ENCODE measurements at regions not wholly inside any gene's neighbourhood (a gene's known extent, or its start where the extent isn't known, plus 50 kb on each side); places are given as distances from the start of the nearest gene placed in this dataset.

GRCh38 chr9:23587903-23588302 is 238.1 kb downstream of the ELAVL2 start:
- in situ Hi-C loops (cut with HindIII; ENCODE audit: low sequenced_read_pairs): no loop called here
- no peak for DNase-seq (ENCODE audit: low spot score)

DNA sequence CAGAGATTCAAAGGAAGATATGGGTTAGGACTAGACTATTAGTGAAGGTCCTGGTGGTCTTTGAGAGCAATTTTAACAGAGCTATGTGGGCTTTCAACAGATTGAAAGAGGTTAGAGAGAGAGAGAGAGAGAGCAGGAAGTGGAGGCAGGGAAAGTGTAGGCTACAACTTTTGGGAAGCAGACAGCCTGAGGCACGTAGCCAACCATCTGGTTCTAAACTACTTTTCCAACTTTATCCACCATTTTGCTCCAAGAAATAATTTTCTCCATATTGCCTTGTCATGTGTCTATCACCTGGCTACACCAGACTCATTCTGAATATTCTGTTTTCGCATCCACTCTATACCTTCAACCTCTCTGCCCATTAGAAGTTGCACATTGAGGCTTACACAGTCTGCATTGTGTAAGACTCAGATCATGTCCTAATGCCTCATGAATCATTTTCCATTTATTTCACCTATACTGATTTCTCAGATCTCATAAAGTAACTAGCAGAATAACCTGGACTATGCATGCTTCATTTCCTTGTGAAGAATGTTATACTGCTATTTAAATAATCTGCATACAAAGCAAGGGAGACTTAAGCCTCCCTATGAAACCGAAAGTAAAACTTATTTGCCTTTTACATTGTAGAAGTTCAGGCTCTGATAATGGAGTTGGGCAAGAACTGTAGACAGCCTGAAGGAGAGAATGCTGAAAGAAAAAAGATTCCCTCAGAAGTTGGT is 235.6 kb downstream of the ELAVL2 start:
- DNase-seq (ENCODE audit: low spot score): no peak
- in situ Hi-C loops (cut with HindIII; ENCODE audit: low sequenced_read_pairs): no loop called here

- DNase-seq (ENCODE audit: low spot score): no peak
- in situ Hi-C loops (cut with HindIII; ENCODE audit: low sequenced_read_pairs): no loop called here
Observed at GRCh38 chr9:23594421-23594820, 231.6 kb downstream of the ELAVL2 start.

DNA sequence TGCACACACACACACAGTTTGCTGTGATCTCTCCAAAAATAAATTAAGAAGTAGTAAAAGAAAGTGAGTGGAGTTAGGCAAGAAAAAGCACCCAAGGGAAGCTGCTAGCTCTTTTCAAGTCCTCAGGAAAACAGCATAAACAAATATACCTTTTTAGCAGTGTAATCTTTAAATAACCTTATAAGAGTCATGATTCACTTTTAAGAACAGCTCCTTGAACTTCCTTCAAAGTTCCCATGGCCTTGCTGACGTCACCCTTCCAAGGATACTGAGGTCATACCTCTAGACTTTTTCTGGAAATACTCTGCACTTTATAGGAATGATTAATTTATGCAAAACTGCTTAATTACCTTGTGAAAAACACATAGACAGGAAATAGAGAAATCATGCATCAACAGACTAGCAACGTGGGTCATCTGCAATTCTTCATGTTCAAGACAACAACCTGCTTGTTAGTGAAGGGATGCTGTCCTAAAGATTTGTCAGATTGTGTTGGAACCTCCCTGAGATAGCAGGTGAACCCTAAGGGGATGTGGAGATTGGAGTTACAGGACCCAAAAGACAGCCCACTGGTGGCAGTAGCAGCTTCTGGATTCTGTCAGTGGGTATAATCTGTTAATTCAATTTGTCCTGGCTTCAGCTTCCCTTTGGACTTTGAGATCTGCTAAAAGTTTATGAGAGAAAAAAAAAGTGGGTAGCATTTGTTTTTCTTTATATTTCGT is 229.0 kb downstream of the ELAVL2 start:
- in situ Hi-C loops (cut with HindIII; ENCODE audit: low sequenced_read_pairs): no loop called here
- no peak for DNase-seq (ENCODE audit: low spot score)

DNA sequence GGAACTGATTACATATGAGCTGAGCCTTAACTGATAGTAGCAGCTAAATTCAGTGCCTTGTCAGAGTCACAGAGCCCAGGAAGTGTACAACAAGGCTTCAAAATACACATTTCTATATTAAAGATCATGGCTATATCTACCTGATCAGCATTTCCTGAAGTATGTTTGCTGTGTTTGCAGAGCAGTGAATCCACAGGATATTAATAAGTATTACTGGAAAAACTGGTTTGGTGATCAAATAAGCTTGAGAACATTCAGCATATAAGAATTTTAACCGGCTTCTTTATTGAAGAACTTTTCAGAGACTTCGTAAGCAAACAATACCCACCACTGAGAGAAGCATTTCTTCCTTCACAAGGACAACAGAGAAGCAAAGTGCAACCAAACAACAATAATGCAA is 227.0 kb downstream of the ELAVL2 start:
- in situ Hi-C loops (cut with HindIII; ENCODE audit: low sequenced_read_pairs): no loop called here
- DNase-seq (ENCODE audit: low spot score): no peak

- DNase-seq (ENCODE audit: low spot score): no peak
- in situ Hi-C loops (cut with HindIII; ENCODE audit: low sequenced_read_pairs): no loop called here
Observed at GRCh38 chr9:23603311-23603710, 222.7 kb downstream of the ELAVL2 start.

DNA sequence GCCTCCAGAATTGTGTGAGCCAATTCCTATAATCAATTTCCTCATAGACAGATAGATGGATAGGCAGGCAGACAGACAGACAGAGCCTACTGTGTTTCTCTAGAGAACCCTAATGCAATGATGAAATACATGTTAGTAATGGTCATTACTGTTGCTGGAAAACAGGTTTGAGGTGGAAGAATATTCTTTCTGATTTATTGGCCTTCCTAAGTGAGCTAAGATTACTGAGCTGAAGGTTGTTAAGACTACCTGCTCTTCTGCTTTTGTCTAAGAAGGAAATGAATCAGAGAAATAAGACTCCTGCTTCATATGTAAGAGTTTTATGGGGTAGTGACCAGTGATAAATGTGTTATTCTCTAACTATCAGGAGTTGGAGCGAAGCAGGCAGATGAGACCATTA is 219.9 kb downstream of the ELAVL2 start:
- in situ Hi-C loops (cut with HindIII; ENCODE audit: low sequenced_read_pairs): no loop called here
- DNase-seq (ENCODE audit: low spot score): no peak

DNA sequence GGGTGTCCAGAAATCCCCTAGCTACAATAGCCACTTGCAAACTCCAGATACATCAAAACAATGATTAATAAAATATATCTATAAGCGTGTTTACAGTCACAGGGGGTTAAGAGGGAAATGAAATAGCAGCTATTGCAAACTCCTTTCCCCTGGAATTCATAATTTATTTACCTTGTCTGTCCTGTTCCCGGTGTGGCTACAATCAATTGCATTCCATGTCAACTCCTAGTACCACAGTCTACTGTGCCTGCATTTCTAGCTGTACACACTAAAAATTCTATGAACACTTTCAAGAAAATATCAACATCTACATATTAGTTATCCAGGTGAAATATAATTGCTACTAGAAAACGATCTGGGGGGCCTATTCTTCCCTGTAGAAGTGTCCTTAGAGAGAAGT is 217.6 kb downstream of the ELAVL2 start:
- DNase-seq (ENCODE audit: low spot score): no peak
- in situ Hi-C loops (cut with HindIII; ENCODE audit: low sequenced_read_pairs): no loop called here

DNA sequence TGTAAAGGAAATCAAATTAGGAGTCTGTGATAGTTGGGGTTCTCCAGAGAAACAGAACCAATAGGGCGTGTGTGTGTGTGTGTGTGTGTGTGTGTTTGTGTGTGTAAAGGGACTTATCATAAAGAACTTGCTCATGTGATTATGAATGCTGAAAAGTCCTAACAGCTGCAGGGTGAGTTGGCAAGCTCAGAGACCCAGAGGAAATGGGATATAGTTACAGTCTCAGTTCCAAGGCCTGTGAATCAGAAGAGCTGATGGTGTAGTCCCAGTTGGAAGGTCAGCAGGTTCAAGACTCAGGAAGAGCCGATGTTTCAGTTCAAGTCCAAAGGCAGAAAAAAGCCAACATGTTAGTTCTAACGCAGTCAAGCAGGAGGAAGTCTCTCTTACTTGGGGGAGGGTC is 214.2 kb downstream of the ELAVL2 start:
- in situ Hi-C loops (cut with HindIII; ENCODE audit: low sequenced_read_pairs): no loop called here

GRCh38 chr9:23615569-23615968 is 210.5 kb downstream of the ELAVL2 start:
- DNase-seq (ENCODE audit: low spot score): peak; percentile 69
- in situ Hi-C loops (cut with HindIII; ENCODE audit: low sequenced_read_pairs): no loop called here

More for the DNA sequence above, 214.2 kb downstream of the ELAVL2 start:
- no peak for DNase-seq (ENCODE audit: low spot score)

- no peak for DNase-seq (ENCODE audit: low spot score)
- in situ Hi-C loops (cut with HindIII; ENCODE audit: low sequenced_read_pairs): no loop called here
Observed at GRCh38 chr9:23621188-23621587, 204.9 kb downstream of the ELAVL2 start.

DNA sequence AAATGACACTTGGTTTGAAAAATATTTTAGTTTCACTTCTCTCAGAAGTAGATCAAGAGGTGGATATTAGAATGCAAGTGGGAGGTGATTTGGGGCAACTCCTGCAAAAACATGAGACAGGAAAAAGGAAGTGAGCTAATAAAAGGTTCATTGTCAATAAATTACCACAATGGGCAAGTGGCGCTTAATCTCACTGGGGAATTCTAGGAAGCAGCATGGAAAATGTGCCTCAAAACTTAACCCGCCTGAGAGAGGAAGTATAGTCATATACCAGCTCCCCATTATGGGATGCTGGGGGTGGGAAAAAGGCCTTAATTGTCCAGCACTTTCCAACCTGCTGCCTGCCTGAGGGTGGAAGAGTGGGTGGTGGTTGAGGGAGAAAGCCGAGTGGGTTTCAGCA is 204.1 kb downstream of the ELAVL2 start:
- in situ Hi-C loops (cut with HindIII; ENCODE audit: low sequenced_read_pairs): no loop called here
- DNase-seq (ENCODE audit: low spot score): no peak

- in situ Hi-C loops (cut with HindIII; ENCODE audit: low sequenced_read_pairs): no loop called here
- DNase-seq (ENCODE audit: low spot score): no peak
Observed at GRCh38 chr9:23622396-23622795, 203.6 kb downstream of the ELAVL2 start.

GRCh38 chr9:23630488-23630887 is 195.6 kb downstream of the ELAVL2 start:
- in situ Hi-C loops (cut with HindIII; ENCODE audit: low sequenced_read_pairs): no loop called here
- no peak for DNase-seq (ENCODE audit: low spot score)

- DNase-seq (ENCODE audit: low spot score): no peak
- in situ Hi-C loops (cut with HindIII; ENCODE audit: low sequenced_read_pairs): no loop called here
Observed at GRCh38 chr9:23635276-23635675, 190.8 kb downstream of the ELAVL2 start.

DNA sequence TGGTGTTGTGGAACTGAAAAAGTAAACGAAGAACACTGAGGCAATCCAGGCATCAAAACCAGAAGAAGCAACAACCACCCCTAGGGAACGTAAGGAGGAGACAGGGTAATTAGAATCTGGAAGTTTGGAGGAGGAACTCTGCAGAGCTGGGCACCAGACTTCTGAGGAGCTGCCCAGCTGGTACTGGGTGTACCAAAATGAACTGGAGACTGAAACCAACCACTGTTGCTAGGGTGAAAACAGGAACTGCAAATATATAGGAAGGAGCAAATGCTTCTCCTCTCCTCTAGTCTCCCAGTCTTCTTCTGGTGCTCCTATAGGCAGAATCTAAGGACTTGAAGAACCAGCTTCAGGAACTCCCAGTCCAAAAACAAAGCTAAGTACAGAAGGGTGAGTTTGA is 189.8 kb downstream of the ELAVL2 start:
- in situ Hi-C loops (cut with HindIII; ENCODE audit: low sequenced_read_pairs): no loop called here
- DNase-seq (ENCODE audit: low spot score): no peak

DNA sequence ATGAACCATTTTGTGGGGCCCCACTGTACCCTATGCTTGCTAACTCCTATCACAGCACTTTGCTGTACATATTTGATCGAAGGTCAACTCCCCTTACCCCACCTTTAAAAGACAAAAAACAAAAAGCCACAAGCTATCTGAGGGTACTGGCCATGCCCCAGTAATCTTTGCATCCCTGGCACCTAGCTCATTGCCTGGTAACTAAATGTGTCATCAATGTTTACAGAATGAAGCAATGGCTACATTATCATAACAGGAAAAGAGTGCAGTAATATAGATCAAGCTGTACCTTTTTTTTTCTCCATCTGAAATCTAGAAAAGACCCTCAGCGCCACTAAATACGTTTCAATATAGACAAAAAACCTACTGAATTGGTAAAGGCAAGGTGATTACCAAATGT is 188.0 kb downstream of the ELAVL2 start:
- in situ Hi-C loops (cut with HindIII; ENCODE audit: low sequenced_read_pairs): no loop called here

DNA sequence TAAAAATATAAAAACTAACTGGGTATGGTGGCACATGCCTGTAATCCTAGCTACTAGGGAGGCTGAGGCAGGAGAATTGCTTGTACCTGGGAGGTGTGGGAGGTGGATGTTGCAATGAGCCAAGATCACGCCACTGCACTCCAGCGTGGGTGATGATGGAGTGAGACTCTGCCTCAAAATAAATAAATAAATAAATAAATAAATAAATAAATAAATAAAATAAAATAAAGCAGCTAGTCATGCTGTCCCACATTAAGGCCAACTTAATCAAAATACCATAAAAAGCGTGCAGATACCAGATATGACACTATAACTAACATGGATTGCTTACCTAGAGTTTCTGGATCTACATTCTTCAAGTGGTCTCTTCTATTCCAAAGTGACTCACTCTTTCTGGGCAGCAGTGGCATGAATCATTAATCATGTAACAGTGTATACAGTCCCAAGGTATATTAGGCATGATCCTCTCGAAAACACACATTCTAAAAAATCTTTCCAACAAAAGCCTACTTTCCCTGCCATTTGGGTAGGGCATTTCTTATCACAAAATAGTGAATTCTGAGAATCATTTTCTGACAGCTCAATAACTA is 187.1 kb downstream of the ELAVL2 start:
- no peak for DNase-seq (ENCODE audit: low spot score)
- in situ Hi-C loops (cut with HindIII; ENCODE audit: low sequenced_read_pairs): no loop called here

More for the DNA sequence above, 188.0 kb downstream of the ELAVL2 start:
- no peak for DNase-seq (ENCODE audit: low spot score)

All from G401 (cell line).